Stimulated activated CD4-positive, alpha-beta T cell treated with anti-CD3 and anti-CD28 coated beads, Interleukin-2, amount 100 ng/mL, for 48 hours (primary cell): ENCODE measurements at regions not wholly inside any gene's neighbourhood (a gene's known extent, or its start where the extent isn't known, plus 50 kb on each side); places are given as distances from the start of the nearest gene placed in this dataset.
A peak's percentile ranks its signal among the peaks of the same experiment; 100 is the strongest.

Experiments
- DNase-seq, 2 donors: peaks; one replicate each; pipeline ENCODE4 v3.0.0-alpha.2; 2020

- DNase-seq = no peak
Measured at GRCh38 chr16:79365702-79366101, 234.8 kb downstream of the MAF start.

DNA sequence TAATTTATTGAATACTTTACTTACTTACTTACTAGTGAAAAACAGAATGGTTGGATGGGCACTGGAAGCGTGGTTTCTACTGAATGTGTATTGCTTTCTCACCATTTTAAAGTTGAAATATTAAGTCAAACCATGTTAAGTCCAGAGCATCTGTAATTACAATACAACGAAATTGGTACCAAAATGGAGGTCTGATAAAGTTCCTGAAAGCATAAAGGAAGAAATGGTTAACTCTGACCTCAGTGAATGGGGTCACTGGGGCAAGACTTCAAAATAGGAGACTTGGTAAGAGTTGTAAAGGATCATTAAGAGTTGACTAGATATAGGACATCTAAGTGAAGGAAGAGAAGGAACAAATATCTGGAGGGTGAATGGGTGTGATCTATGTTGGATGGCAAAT, 237.1 kb downstream of the MAF start:
- no peak for DNase-seq

- no peak for DNase-seq
Measured at GRCh38 chr16:79363035-79363434, 237.5 kb downstream of the MAF start.

- no peak for DNase-seq
Measured at GRCh38 chr16:79362300-79362970, 238.1 kb downstream of the MAF start.

DNA sequence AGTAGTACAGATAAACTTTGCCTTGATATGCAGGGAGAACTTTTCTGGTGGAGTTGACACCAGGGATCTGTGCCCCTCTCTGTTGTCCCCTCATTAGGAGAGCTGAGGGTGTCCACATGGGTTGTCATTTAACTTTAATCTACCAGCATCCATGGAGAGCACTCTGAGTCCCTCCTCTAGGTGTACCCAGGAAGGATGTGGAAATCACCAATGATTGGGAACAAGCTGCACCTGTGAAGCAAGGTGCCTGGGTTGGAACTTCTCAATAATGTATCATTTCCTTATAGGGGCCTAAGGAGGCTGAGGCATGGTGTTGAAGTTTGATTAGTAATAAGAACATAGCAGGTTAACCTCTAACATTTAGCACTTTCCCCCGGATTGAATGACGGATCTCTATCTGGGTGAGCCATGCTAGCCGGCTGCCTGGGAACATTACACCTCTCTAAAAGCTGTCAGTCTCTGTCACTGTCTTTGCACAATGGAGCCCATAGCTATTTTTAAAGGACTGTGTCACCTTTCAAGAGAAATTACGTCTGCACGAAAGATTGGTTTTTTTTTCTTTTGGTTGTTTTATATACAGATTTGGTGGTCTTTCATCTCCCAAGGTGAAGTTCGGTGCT, 239.3 kb downstream of the MAF start:
- no peak for DNase-seq

DNA sequence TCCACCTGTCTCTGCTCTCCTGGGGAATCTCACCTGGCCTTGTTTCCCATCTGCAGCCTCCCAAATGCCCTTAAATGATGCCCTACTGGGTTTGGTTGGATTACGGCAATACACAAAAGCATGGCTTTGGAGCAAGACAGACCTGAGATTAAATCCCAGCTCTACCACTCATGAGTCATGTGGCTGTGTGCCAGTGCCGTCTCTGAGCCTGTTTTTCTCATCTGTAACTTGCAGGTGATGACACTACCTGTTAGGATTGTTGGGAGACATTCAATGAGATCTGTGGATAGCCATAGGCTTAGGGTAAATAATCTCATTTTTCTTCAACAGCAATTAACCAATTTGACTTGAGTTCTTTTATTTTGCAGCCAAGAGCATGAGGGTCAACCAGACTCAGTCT, 240.3 kb downstream of the MAF start:
- no peak for DNase-seq

- no peak for DNase-seq
Measured at GRCh38 chr16:79359082-79359481, 241.5 kb downstream of the MAF start.

GRCh38 chr16:79358188-79358587, 242.3 kb downstream of the MAF start:
- no peak for DNase-seq

DNA sequence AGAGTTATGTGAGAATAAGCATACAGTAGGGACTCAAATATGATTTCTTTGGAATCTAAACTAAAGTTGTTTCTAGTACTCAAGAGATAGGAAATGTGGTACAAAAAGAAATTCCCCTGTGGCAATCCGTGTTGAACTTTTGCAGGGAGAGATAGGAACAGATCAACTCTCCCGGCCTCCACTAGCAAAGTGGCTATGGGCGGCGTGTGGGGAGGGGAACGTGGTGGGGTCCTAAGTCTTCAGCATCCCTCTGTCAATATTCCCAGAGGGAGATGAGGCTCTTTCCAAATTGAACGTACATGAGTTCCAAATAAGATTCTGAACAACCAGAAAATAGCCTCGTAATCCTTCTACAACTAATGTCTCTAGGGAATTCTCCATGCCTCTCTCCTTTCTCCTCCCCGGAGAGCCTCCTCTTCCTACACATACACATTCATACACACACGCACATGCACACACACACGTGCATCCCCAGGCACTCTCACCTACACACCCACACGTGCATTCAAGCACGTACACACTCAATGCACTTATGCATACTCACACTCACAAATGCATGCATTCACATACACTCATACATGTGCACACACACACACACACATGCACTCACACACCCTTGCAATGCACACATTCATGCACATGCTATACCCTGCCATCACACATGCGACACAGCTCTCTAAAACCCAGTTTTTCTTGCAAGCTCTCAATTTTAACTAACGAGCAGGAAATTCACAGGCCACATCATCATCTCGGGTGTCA, 244.8 kb downstream of the MAF start:
- DNase-seq = no peak

DNA sequence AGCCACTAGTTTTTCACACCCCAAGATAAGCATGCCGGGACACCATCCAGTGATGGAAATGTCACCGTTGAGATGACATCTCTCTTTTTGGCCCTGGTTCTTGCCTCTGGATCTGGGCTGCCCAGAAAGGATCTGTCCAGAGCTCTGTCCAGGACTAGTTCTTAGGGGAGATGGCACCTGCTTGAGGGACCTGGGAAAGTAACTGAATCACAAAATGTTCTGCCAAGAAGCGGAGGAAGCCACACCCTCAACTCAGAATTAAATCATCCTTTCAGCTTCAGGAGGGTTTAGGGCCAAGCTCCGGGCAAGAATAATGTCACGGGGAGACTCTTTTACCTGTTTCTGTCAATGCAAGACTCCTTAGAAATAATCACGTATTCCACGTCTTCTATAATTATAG, 248.6 kb downstream of the MAF start:
- no peak for DNase-seq

GRCh38 chr16:79349803-79350202, 250.7 kb downstream of the MAF start:
- no peak for DNase-seq

DNA sequence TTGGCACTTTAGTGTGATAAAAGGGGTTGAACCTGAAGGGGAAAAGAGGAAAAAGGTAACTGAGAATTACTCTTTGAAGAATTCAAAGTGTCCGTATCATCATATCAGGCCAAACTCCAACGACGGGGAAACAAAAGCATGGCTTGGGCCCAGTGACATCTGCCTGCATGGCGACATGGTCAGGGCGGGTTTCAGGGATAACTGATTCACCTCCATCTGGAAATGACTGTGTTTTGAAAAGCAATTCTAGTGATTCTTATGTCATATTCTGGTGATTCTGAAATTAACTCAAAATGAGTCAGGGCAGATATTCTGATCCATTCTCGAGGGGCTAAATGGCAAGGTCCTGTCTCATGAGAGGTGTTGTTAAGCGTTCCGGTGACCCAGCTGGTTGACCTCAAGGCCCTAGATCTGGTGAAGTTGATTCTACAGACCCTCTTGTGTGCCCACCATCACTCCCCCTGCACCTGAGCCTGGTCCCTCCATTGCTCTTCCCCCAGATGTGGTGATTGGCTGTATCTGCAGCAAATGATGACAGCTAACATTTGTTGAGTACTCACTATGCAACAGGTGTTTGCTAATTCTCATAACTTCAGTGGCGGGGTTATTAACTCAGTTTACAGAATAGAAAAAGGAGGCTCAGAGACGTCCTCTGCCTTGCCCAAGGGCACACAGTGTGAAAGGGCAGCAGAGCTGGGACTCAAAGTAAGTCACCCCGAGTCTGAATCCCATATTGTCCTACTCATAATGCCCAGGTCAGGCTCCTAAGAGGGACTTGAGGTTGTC, 251.8 kb downstream of the MAF start:
- peak in 1 of 2 donors; percentile 20 for DNase-seq

DNA sequence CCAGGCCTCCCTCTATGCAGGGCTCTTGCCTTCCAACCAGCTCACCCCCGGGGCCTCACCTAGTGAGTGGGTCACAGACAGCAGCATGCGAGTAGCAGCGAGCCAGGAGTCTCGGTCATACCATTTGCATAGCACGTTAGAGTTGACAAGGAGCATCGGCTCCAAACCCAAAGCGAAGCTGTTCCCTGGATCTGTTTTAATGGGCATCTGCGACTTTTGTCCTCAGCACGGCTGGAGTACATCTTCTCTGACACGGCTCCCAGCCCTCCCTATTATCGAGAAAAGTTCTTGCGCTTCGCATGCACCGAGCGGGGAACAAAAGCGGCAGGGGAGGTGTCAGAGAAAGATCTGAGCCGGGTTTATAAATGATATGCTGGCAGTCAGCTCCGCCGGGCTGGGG, 253.3 kb downstream of the MAF start:
- no peak for DNase-seq

- DNase-seq = no peak
Measured at GRCh38 chr16:79339863-79340262, 260.7 kb downstream of the MAF start.

DNA sequence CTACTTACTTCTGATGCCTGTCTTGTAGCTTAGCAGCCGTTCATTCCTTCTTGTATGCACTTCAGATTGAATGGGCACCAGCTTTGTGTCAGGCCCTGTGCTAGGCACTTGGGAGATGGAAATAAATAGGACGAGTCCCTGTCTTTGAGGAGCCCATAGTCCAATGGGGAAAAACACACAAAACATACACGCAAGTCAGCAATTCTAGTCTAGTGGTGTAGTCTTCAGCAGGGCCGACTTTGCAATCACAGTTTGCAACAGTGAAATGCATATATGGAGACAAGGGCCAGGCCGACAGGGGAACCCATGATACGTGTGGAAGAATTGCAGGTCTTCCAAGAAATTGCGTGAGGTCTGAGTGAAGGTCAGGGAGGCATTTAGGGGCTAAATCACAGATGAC, 262.6 kb downstream of the MAF start:
- no peak for DNase-seq

- DNase-seq = no peak
Measured at GRCh38 chr16:79336437-79337229, 263.9 kb downstream of the MAF start.

DNA sequence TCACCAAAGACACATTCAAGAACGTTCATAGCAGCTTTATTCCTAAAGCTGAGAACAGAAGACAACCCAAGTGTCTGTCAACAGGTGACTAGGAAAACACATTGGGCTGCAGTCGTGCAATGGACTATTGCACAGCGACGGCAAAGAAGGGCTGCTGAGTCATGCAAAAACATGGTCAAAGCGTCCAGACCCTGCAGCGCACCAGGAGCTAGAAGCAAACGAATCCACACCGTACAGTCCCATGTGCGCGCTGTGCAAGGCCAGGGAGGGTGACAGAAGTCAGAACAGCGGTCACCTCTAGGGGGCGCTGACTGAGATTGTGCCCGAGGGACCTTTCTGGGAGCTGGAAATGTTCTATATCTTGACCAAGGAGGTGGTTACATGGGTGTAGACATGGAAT, 266.4 kb downstream of the MAF start:
- peak; percentile 44 to 53 for DNase-seq

GRCh38 chr16:79331066-79331465, 269.5 kb downstream of the MAF start:
- no peak for DNase-seq

DNA sequence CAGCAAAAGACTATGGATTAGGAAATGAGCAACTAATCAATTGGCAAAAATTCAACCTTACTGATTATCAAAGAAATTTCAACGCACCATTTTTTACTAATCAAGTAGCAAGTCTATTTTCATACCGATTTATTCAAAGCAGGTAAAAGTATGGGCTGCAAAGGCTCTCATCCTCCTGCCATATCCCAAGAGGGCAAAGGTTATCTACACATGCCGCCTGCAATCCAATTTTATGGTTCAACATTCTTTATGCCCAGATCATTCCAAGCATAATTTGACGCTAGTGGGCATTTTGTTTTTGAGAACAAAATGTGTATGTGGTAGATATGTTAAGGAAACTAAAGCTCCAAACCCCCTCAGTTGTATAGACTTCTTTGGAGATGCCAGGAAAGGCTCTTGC, 270.6 kb downstream of the MAF start:
- DNase-seq = no peak

DNA sequence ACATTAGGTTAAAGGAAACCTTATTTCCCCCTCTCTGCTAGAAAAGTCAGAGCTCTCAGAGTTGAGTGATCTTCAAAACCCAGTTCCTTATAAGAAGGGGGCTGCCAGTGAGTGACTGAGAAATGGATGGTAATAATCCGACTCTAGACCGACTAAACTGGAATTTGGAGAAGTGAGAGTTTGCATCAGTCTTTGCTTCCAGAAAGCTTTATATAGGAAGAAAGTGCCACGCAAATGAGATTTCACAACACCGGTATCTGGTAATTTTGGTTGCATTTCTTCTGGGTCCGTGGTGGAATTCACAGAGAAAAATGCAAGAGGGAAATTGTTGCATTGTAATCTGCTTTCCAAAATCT, 271.4 kb downstream of the MAF start:
- DNase-seq = no peak

GRCh38 chr16:79328402-79329165, 272.0 kb downstream of the MAF start:
- DNase-seq = no peak

- DNase-seq = no peak
Measured at GRCh38 chr16:79327836-79328235, 272.7 kb downstream of the MAF start.
